LHCN-M2 (cell line): ENCODE measurements at regions not wholly inside any gene's neighbourhood (a gene's known extent, or its start where the extent isn't known, plus 50 kb on each side); places are given as distances from the start of the nearest gene placed in this dataset.
"Not testable (repeated sequence)": the region's sequence is repeated elsewhere in the genome, so short reads cannot be mapped to it uniquely, and the experiment has no call there.

Experiments
- DNase-seq: peaks from one replicate; pipeline ENCODE4 v3.0.0-alpha.2; 2012; ENCODE audit warnings: low read depth

DNA sequence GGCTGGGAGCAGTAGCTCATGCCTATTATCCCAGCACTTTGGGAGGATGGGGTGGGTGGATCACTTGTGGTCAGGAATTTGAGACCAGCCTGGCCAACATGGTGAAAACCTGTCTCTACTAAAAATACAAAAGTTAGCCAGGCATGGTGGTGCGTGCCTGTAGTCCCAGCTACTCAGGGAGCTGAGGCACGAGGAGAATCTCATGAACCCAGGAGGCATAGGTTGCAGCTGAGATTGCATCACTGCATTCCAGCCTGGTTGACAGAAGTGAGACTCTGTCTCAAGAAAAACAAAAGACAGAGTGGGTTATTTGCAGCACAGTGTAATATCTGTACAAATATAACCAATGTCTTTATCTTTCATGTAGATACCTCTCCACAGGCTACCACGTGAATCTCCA, 606.2 kb upstream of the CITED2 start:
- DNase-seq, result peak; percentile 89

- peak; percentile 55 for DNase-seq
Observed at GRCh38 chr6:139979021-139979725, 604.7 kb upstream of the CITED2 start.

DNA sequence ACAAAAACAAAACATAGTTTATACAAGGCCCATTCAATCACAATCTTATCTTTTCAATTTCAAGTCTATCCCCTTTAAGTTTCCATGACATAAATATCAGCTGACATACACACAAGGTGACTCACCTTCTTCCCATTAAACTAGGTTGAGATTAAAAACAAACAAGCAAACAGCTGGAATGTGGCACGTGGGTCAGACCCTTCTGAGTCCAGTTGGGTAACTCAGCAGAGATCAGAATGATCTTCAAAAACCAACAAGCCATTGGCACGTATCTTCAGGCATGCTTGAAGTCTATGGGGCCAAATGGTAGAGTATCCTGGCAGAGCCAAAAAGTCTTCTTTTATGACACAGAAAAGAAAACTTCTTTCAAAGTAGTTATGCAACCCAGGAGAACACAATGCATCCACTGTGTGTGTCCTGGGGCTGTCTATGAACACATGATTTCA, 603.5 kb upstream of the CITED2 start:
- peak; percentile 98 for DNase-seq

GRCh38 chr6:139973669-139974344, 599.4 kb upstream of the CITED2 start:
- peak; percentile 89 for DNase-seq

DNA sequence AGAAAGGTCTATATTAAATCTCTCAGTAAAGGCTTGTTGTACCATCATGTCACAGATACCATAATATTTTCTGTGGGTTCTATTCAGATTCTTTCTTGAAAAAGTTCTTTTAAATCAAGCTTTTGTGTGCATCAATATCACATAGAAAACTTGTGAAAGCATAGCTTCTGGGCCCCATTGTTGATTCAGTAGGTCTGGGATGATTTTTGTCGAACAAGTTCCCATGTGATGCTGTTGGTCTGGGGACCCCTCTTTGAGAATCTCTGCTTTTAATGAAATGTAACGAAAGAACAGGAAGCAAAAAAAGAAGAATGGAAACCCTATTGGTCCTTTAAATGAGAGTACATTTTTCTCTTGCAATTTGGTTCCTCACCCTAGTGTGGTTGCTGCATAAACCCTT, 597.7 kb upstream of the CITED2 start:
- no peak for DNase-seq

GRCh38 chr6:139970591-139970991, 596.1 kb upstream of the CITED2 start:
- peak; percentile 69 for DNase-seq

- DNase-seq, result no peak
Observed at GRCh38 chr6:139967497-139967896, 593.0 kb upstream of the CITED2 start.

- DNase-seq, result no peak
Observed at GRCh38 chr6:139965393-139965792, 590.9 kb upstream of the CITED2 start.

GRCh38 chr6:139964737-139965136, 590.3 kb upstream of the CITED2 start:
- no peak for DNase-seq

DNA sequence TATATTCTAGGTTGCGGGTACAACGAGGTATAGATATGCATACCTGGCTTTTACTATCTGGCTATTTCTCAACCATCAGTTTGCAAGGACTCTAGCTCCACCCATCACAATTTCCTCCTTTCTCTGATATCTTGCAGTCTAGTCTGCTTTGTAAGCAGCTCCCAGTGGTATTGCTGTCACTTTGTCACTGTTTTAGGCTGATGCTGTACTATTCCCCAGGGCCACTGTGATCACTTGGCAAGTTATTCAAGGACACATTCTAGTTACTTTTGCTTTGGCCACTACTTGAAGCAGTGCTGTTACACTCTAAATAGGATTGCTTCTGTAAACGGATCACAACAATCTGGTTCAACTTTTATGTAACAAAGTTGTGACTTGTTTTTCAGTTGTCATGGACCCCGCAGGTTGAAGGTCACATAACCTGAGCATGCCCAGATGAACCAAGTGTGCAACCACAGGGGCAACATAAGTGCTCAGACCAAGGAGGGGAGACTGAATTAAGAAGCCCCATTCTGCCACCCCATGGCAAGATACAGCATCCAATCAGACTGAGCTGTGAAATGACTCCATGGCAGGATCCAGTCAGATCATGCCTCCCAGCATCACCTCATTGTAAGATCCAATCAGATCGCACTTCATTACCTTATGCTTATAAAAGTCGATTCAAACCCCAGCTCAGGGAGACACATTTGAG, 588.4 kb upstream of the CITED2 start:
- no peak for DNase-seq

GRCh38 chr6:139961190-139961589, 586.7 kb upstream of the CITED2 start:
- no peak for DNase-seq

DNA sequence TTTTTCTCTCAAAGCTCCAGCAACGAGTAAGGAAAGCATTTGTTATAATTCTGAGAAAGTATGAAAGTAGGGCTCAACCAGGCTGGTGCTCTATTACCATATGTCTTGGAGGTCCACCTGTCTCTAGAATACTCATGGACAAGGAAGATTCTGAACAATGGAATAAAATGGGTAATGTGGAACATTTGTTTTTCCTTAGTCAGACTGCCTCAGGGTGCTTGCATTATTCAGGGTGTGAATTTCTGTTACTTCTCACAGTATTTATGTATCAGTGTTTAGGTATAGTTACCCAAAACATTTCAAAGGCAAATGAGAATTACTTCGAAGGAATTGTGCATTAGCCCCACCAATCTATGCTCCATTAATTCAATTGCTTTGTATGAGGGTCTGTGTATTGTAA, 586.2 kb upstream of the CITED2 start:
- no peak for DNase-seq

- DNase-seq, result no peak
Observed at GRCh38 chr6:139955366-139956155, 581.1 kb upstream of the CITED2 start.

GRCh38 chr6:139954463-139955071, 580.1 kb upstream of the CITED2 start:
- DNase-seq, result no peak

- not testable (repeated sequence) for DNase-seq
Observed at GRCh38 chr6:139953780-139954179, 579.3 kb upstream of the CITED2 start.

DNA sequence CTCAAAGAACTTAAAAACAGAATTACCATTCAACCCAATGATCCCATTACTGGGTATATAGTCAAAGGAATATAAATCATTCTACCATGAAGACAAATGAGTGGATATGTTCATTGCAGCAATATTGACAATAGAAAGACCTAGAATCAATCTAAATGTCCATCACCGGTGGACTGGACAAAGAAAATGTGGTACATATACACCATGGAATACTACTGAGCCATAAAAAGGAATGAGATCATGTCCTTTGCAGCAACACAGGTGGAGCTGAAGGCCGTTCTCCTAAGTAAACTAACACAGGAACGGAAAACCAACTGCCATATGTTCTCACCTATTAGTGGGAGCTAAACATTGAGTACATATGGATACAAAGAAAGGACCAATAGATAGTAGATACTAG, 576.7 kb upstream of the CITED2 start:
- DNase-seq, result no peak

DNA sequence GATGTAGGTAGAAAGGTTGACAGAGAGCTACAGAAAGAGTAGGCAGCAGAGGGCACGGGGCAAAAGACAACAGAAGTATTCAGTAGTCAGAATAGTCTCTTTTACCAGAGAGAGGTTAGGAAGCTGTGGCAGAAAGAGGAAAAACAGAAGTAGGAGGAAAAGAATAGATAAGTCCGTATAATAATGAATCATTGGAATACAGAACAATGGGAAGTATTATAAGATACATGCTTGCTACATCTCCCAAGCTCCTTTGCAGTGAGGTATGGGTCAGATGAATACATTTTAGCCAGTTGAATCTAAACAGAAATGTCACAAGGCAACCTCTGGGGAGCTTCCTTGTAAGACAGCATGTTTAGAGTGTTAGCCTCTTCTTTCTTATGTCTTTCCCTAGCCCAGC, 570.5 kb upstream of the CITED2 start:
- no peak for DNase-seq

GRCh38 chr6:139944131-139944530, 569.7 kb upstream of the CITED2 start:
- no peak for DNase-seq

DNA sequence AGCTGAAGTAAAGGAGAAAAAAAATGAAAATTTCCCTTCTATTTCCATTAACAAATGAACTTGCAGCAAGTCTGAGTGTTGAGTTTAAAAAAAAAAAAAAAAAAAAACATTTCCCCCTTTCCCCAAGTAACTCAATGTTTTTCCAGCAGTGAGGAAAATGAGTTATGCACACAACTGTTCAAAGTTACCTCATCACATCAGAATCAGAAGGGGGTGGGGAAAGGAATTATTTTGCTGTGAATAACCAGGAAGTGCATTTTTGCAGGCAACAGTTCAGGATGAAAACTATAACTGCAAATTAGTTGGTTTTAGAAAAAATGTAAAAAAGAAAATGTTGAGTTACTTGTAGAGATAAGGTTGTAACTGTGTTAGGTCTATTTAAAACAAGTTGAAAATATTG, 568.9 kb upstream of the CITED2 start:
- DNase-seq, result peak; percentile 99

DNA sequence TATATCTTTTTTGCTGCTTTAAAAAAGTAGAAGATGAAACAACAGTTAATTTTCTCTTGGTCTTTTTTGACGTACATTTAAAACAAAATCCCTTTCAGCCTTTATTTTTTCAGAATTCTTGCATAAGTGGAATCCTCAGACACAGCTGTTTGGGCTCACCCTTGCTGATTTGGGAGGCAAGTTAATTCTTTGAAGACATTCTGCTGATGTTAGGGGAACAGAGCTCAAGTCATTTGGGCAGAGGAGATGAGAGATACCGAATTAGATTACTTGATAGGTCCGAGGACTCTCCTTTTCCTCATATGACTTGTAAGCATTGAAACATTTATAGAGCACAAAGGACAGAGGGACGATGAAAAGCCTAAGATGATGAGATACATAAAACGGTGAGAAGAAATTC, 567.9 kb upstream of the CITED2 start:
- DNase-seq, result peak; percentile 69

DNA sequence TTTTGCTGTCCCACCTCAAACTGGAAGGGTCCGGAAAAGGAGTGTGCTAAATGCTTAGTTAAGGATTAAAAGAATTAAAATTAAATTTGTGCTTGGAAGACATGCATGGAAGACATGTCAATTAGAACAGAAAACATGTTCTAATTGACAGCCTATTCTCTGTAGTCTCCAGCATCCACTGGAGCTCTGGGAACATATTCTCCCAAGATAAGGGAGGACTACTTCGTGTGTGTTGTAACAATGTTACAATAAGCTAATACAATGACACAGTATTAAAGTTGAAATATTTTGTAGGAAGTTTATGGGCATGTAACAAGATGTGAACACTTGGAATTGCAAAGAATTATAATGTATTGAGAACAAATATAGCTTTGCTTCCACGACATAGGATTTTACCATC, 567.4 kb upstream of the CITED2 start:
- DNase-seq, result peak; percentile 20
